ENCODE measurements at regions not wholly inside any gene's neighbourhood (a gene's known extent, or its start where the extent isn't known, plus 50 kb on each side); places are given as distances from the start of the nearest gene placed in this dataset.

GRCh38 chr12:111222027-111222414 lies 146.9 kb downstream of the PHETA1 start:
- no peaks in the 10 kb centered on the region for H3K27me3 ChIP-seq (ENCODE audit: insufficient read depth, insufficient read length)
- DNase-seq (ENCODE audit: low read depth, low spot score) = no peak
- H3K9ac ChIP-seq (ENCODE audit: insufficient read length, low read depth) = no peak overlapping the region

DNA sequence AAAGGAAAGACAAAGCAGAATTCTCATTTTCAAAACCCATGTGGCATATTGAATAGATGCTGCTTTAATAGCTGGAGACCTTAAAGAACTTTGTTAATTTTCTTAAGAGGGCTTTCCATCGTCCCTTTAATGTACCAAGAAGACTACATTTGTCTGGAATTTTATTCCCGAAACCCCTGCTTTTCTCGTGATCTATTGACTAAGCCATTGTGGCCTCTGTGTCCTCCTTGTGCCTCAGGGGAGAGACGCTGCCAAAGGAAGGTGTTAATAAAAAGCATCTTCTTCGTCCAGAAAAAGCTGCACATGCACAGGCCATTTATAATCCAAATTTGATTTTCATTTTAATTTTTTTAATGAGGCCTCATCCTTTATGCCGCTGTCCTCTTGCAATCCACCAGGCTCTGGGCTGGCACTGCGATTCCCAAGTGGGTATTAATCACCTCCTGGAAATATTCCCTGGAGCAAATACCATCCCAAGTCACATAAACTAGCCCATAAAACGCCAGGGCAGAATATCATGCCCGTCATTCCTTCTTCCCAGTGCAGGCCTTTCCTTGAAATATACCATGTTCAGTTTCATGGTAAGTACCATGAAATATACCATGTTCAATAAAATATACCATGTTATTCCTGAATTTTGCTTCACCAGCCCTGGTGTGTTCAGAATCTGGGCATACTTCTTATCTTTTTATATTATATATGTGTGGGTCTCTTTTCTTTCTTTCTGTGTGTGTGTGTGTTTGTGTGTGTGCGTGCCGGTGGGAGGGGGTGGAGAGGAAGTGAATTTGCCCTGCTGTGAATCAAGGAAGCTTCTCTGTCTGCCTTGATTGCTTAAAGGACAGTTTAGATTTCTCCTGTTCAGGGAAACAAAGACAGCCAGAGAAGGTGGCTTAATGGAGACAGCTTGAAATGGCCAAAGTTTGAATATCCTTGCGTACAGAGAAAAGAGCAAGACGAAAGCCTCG lies 147.6 kb downstream of the PHETA1 start:
- Histone ChIP-seq H3K9ac (ENCODE audit: insufficient read length, low read depth) (no peak overlapping the region), H3K36me3 (ENCODE audit: insufficient read depth, insufficient read length, low read length) (no peaks in the 10 kb centered on the region), H3K4me1 (ENCODE audit: insufficient read depth, insufficient read length) (peaks cover 3% of the 10 kb centered on the region), H3K27me3 (ENCODE audit: insufficient read depth, insufficient read length) (no peaks in the 10 kb centered on the region), H3K4me3 (ENCODE audit: insufficient read length, low read depth) (no peak overlapping the region), H3K9me3 (ENCODE audit: insufficient read depth, low read length) (no peaks in the 10 kb centered on the region)
- TF ChIP-seq YY1 (IDR thresholded peaks at IDR 0.05; ENCODE audit: insufficient read depth, insufficient read length) (no peak), SUZ12 (IDR thresholded peaks at IDR 0.05; ENCODE audit: extremely low read depth, insufficient read depth, insufficient read length) (no peak), ZNF274 (IDR thresholded peaks at IDR 0.05; ENCODE audit: low read depth, low read length) (no peak)
- DNase-seq (ENCODE audit: low read depth, low spot score) = no peak

More at GRCh38 chr12:111222027-111222414, 146.9 kb downstream of the PHETA1 start:
- no peak for TF ChIP-seq YY1 (IDR thresholded peaks at IDR 0.05; ENCODE audit: insufficient read depth, insufficient read length)
- TF ChIP-seq SUZ12 (IDR thresholded peaks at IDR 0.05; ENCODE audit: extremely low read depth, insufficient read depth, insufficient read length) = no peak
- no peak for TF ChIP-seq ZNF274 (IDR thresholded peaks at IDR 0.05; ENCODE audit: low read depth, low read length)
- Histone ChIP-seq H3K9me3 (ENCODE audit: insufficient read depth, low read length) (no peaks in the 10 kb centered on the region), H3K36me3 (ENCODE audit: insufficient read depth, insufficient read length, low read length) (no peaks in the 10 kb centered on the region), H3K4me3 (ENCODE audit: insufficient read length, low read depth) (no peak overlapping the region), H3K4me1 (ENCODE audit: insufficient read depth, insufficient read length) (peaks cover 3% of the 10 kb centered on the region)

- H3K36me3 ChIP-seq (ENCODE audit: insufficient read depth, insufficient read length, low read length) = no peaks in the 10 kb centered on the region
- no peak for DNase-seq (ENCODE audit: low read depth, low spot score)
- H3K4me3 ChIP-seq (ENCODE audit: insufficient read length, low read depth) = no peak overlapping the region
- H3K4me1 ChIP-seq (ENCODE audit: insufficient read depth, insufficient read length) = peaks cover 3% of the 10 kb centered on the region
- TF ChIP-seq SUZ12 (IDR thresholded peaks at IDR 0.05; ENCODE audit: extremely low read depth, insufficient read depth, insufficient read length) (no peak), ZNF274 (IDR thresholded peaks at IDR 0.05; ENCODE audit: low read depth, low read length) (no peak), YY1 (IDR thresholded peaks at IDR 0.05; ENCODE audit: insufficient read depth, insufficient read length) (no peak)
- H3K9ac ChIP-seq (ENCODE audit: insufficient read length, low read depth) = no peak overlapping the region
- no peaks in the 10 kb centered on the region for H3K27me3 ChIP-seq (ENCODE audit: insufficient read depth, insufficient read length)
- no peaks in the 10 kb centered on the region for H3K9me3 ChIP-seq (ENCODE audit: insufficient read depth, low read length)
Measured at GRCh38 chr12:111220363-111220762, 148.5 kb downstream of the PHETA1 start.

- Histone ChIP-seq H3K27me3 (ENCODE audit: insufficient read depth, insufficient read length) (no peaks in the 10 kb centered on the region), H3K36me3 (ENCODE audit: insufficient read depth, insufficient read length, low read length) (no peaks in the 10 kb centered on the region), H3K9me3 (ENCODE audit: insufficient read depth, low read length) (no peaks in the 10 kb centered on the region), H3K4me1 (ENCODE audit: insufficient read depth, insufficient read length) (peaks cover 3% of the 10 kb centered on the region), H3K4me3 (ENCODE audit: insufficient read length, low read depth) (no peak overlapping the region), H3K9ac (ENCODE audit: insufficient read length, low read depth) (no peak overlapping the region)
- TF ChIP-seq ZNF274 (IDR thresholded peaks at IDR 0.05; ENCODE audit: low read depth, low read length) (no peak), YY1 (IDR thresholded peaks at IDR 0.05; ENCODE audit: insufficient read depth, insufficient read length) (no peak), SUZ12 (IDR thresholded peaks at IDR 0.05; ENCODE audit: extremely low read depth, insufficient read depth, insufficient read length) (no peak)
- no peak for DNase-seq (ENCODE audit: low read depth, low spot score)
Measured at GRCh38 chr12:111219440-111219839, 149.5 kb downstream of the PHETA1 start.

DNA sequence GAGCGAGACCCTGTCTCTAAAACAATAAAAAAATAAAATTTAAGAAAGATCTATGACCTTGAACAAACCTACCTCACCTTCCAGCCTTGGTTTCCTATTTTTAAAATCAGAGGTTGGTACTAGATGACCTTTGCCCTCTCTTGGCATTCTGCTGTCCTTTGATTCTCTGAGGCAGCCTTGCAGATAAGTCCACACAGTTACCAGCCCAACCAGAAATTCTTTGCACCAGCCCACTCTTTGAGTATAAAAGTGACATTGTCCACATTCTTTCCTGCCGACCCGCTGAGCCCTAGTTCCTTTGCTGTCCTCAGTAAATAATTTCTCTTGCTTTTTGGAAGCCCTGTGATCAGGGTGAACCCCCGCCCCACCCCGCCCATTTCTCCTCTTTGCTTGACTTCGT lies 150.4 kb downstream of the PHETA1 start:
- no peak for TF ChIP-seq SUZ12 (IDR thresholded peaks at IDR 0.05; ENCODE audit: extremely low read depth, insufficient read depth, insufficient read length)
- TF ChIP-seq ZNF274 (IDR thresholded peaks at IDR 0.05; ENCODE audit: low read depth, low read length) = no peak
- Histone ChIP-seq H3K27me3 (ENCODE audit: insufficient read depth, insufficient read length) (no peaks in the 10 kb centered on the region), H3K9ac (ENCODE audit: insufficient read length, low read depth) (no peak overlapping the region), H3K4me3 (ENCODE audit: insufficient read length, low read depth) (no peak overlapping the region), H3K4me1 (ENCODE audit: insufficient read depth, insufficient read length) (peaks cover 3% of the 10 kb centered on the region), H3K9me3 (ENCODE audit: insufficient read depth, low read length) (no peaks in the 10 kb centered on the region), H3K36me3 (ENCODE audit: insufficient read depth, insufficient read length, low read length) (no peaks in the 10 kb centered on the region)
- DNase-seq (ENCODE audit: low read depth, low spot score) = no peak

- Histone ChIP-seq H3K4me1 (ENCODE audit: insufficient read depth, insufficient read length) (no peaks in the 10 kb centered on the region), H3K9ac (ENCODE audit: insufficient read length, low read depth) (no peak overlapping the region), H3K27me3 (ENCODE audit: insufficient read depth, insufficient read length) (no peaks in the 10 kb centered on the region), H3K36me3 (ENCODE audit: insufficient read depth, insufficient read length, low read length) (no peaks in the 10 kb centered on the region), H3K9me3 (ENCODE audit: insufficient read depth, low read length) (no peaks in the 10 kb centered on the region), H3K4me3 (ENCODE audit: insufficient read length, low read depth) (no peak overlapping the region)
- DNase-seq (ENCODE audit: low read depth, low spot score) = no peak
- no peak for TF ChIP-seq YY1 (IDR thresholded peaks at IDR 0.05; ENCODE audit: insufficient read depth, insufficient read length)
- no peak for TF ChIP-seq ZNF274 (IDR thresholded peaks at IDR 0.05; ENCODE audit: low read depth, low read length)
- TF ChIP-seq SUZ12 (IDR thresholded peaks at IDR 0.05; ENCODE audit: extremely low read depth, insufficient read depth, insufficient read length) = no peak
Measured at GRCh38 chr12:111216387-111217159, 152.3 kb downstream of the PHETA1 start.

GRCh38 chr12:111215881-111216280 lies 153.0 kb downstream of the PHETA1 start:
- Histone ChIP-seq H3K27me3 (ENCODE audit: insufficient read depth, insufficient read length) (no peaks in the 10 kb centered on the region), H3K9ac (ENCODE audit: insufficient read length, low read depth) (no peak overlapping the region), H3K9me3 (ENCODE audit: insufficient read depth, low read length) (no peaks in the 10 kb centered on the region), H3K4me1 (ENCODE audit: insufficient read depth, insufficient read length) (no peaks in the 10 kb centered on the region), H3K4me3 (ENCODE audit: insufficient read length, low read depth) (no peak overlapping the region), H3K36me3 (ENCODE audit: insufficient read depth, insufficient read length, low read length) (no peaks in the 10 kb centered on the region)
- DNase-seq (ENCODE audit: low read depth, low spot score) = no peak
- TF ChIP-seq YY1 (IDR thresholded peaks at IDR 0.05; ENCODE audit: insufficient read depth, insufficient read length) (no peak), ZNF274 (IDR thresholded peaks at IDR 0.05; ENCODE audit: low read depth, low read length) (no peak), SUZ12 (IDR thresholded peaks at IDR 0.05; ENCODE audit: extremely low read depth, insufficient read depth, insufficient read length) (no peak)
